IMR-90 (cell line): ENCODE measurements at regions not wholly inside any gene's neighbourhood (a gene's known extent, or its start where the extent isn't known, plus 50 kb on each side); places are given as distances from the start of the nearest gene placed in this dataset.
A peak's percentile ranks its signal among the peaks of the same experiment; 100 is the strongest.

Source experiments
- CEBPB ChIP-seq: IDR thresholded peaks from 2 replicates; pipeline ENCODE4 v1.6.1; 2012; ENCODE audit warnings: low read depth, low read length, improper control_type of control experiment
- CTCF ChIP-seq: conservative IDR thresholded peaks from 2 replicates; pipeline ENCODE4 v1.5.1; 2012; ENCODE audit warnings: mild to moderate bottlenecking, low read depth, low read length, improper control_type of control experiment
- ELK1 ChIP-seq: fragments of 150-350 bp; IDR thresholded peaks from 2 replicates; pipeline ENCODE4 v1.6.1; 2016; ENCODE audit warnings: low read depth, mild to moderate bottlenecking, low read length, moderate library complexity, borderline replicate concordance
- MAZ ChIP-seq: IDR thresholded peaks from 2 replicates; pipeline ENCODE4 v1.6.1; 2012; ENCODE audit warnings: low read depth, mild to moderate bottlenecking, low read length, improper control_type of control experiment, moderate library complexity, borderline replicate concordance
- MXI1 ChIP-seq: IDR thresholded peaks from 2 replicates; pipeline ENCODE4 v1.6.1; 2012; ENCODE audit warnings: low read depth, mild to moderate bottlenecking, low read length, moderate library complexity, borderline replicate concordance
- POLR2A ChIP-seq: IDR thresholded peaks from 2 replicates; pipeline ENCODE4 v1.6.1; 2012; ENCODE audit warnings: mild to moderate bottlenecking, low read depth, low read length
- RAD21 ChIP-seq: IDR thresholded peaks from 2 replicates; pipeline ENCODE4 v1.6.1; 2012; ENCODE audit warnings: low read length, improper control_type of control experiment
- RFX5 ChIP-seq: IDR thresholded peaks from 2 replicates; pipeline ENCODE4 v1.8.0; 2012; ENCODE audit warnings: low read depth, mild to moderate bottlenecking, low read length, moderate library complexity
- SMC3 ChIP-seq: fragments of 150-350 bp; IDR thresholded peaks from 2 replicates; pipeline ENCODE4 v1.6.1; 2016; ENCODE audit warnings: low read depth, mild to moderate bottlenecking, antibody characterized with exemption, low read length, moderate library complexity
- USF2 ChIP-seq: fragments of 150-350 bp; IDR thresholded peaks from 2 replicates; pipeline ENCODE4 v1.6.1; 2017; ENCODE audit warnings: mild to moderate bottlenecking, antibody characterized with exemption, low read length, low read depth

DNA sequence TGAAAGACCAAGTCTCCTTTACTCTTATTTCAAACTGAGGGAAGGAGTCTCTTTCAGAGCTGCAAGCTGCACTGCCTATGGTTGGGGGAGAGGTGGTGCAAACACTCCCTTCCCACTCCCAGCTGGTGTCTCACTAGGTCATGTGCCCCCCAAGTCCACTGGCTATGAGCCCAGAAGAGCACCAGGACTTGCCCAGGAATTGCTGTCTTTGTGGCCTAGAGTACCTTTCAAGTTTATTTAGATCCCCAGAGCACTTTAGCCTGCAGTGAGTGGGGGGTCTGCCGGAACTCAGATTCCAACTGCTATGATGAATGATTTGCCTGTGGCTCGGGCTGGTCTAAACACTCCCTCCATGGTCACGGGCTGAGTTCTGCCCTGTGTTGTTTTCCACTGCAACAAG is 192.6 kb upstream of the CITED2 start:
- TF ChIP-seq CTCF: no peak
- no peak for TF ChIP-seq RFX5
- peak; percentile 33; the same call in 1 of the 2 replicates for TF ChIP-seq USF2
- TF ChIP-seq MAZ: no peak
- no peak for TF ChIP-seq SMC3
- no peak for TF ChIP-seq RAD21
- no peak for TF ChIP-seq MXI1
- TF ChIP-seq CEBPB: no peak
- TF ChIP-seq POLR2A: no peak
- no peak for TF ChIP-seq ELK1
